SK-N-SH (cell line): ENCODE measurements at regions not wholly inside any gene's neighbourhood (a gene's known extent, or its start where the extent isn't known, plus 50 kb on each side); places are given as distances from the start of the nearest gene placed in this dataset.

Experiments used
- CTCF ChIA-PET: fragments of 300-600, 350-600 bp; formaldehyde crosslinking; extraction: SDS; loops from one replicate; lab custom pipeline; 2021; lab: Yijun Ruan, JAX
- POLR2A ChIA-PET: fragments of 350-600 bp; sonication (Branson Sonifier 250); formaldehyde crosslinking; extraction: SDS; loops from one replicate; lab custom pipeline; 2020; ENCODE audit warnings: antibody characterized with exemption, inconsistent platforms; lab: Yijun Ruan, JAX
- DNase-seq: peaks from one replicate; pipeline ENCODE4 v3.0.0; 2012
- H2AFZ ChIP-seq: fragments of 200-600 bp; sonication (generic); 2 replicates; pipeline ENCODE4 v1.8.1; 2016; ENCODE audit warnings: antibody characterized with exemption, mild to moderate bottlenecking, low read depth
- H3F3A ChIP-seq: fragments of 200-600 bp; sonication (generic); replicated peaks from 2 replicates; pipeline ENCODE3; 2016; ENCODE audit warnings: antibody characterized with exemption, mild to moderate bottlenecking; ENCODE audit not compliant: insufficient read depth
- H3K27ac ChIP-seq, 2 experiments: fragments of 200-500 bp in 1 of 2; fragments of 200-600 bp in 1 of 2; sonication (Bioruptor generic) in 1 of 2; sonication (generic), shearing (Covaris generic) in 1 of 2; 2 replicates each; pipeline versions ENCODE4 v1.5.1 to v1.6.1; 2014 to 2016; ENCODE audit warnings: low read depth in 2 of 2, inconsistent platforms in 1 of 2, low read length in 1 of 2, mild to moderate bottlenecking in 1 of 2, mixed read lengths in 1 of 2
- H3K27me3 ChIP-seq: fragments of 200-600 bp; sonication (generic), shearing (Covaris generic); 2 replicates; pipeline ENCODE4 v1.6.1; 2016; ENCODE audit warnings: mixed run types; ENCODE audit not compliant: insufficient read depth
- H3K36me3 ChIP-seq, 2 experiments: fragments of 200-500 bp in 1 of 2; fragments of 200-600 bp in 1 of 2; sonication (Bioruptor generic) in 1 of 2; sonication (generic) in 1 of 2; replicated peaks in 1 of 2; 2 replicates each; pipeline versions ENCODE3 to v1.5.1; 2014 to 2016; ENCODE audit warnings: low read length in 1 of 2, mild to moderate bottlenecking in 1 of 2; ENCODE audit not compliant: insufficient read depth in 2 of 2, control insufficient read depth in 1 of 2
- H3K4me1 ChIP-seq, 2 experiments: fragments of 200-500 bp in 1 of 2; fragments of 200-600 bp in 1 of 2; sonication (Bioruptor generic) in 1 of 2; sonication (generic), shearing (Covaris generic) in 1 of 2; 2 replicates each; pipeline versions ENCODE4 v1.5.1 to v1.6.1; 2014 to 2016; ENCODE audit warnings: low read depth in 1 of 2, low read length in 1 of 2, mixed run types in 1 of 2; ENCODE audit not compliant: insufficient read depth in 2 of 2, control insufficient read depth in 1 of 2
- H3K4me2 ChIP-seq: fragments of 200-600 bp; sonication (generic), shearing (Covaris generic); 2 replicates; pipeline ENCODE4 v1.6.1; 2017; ENCODE audit warnings: mixed run types
- H3K4me3 ChIP-seq, 2 experiments: fragments of 200-500 bp in 1 of 2; fragments of 200-600 bp in 1 of 2; sonication (Bioruptor generic) in 1 of 2; sonication (generic), shearing (Covaris generic) in 1 of 2; 2 replicates each; pipeline versions ENCODE4 v1.5.1 to v1.8.1; 2014 to 2016; ENCODE audit warnings: low read depth in 2 of 2, inconsistent platforms in 1 of 2, low read length in 1 of 2, mild to moderate bottlenecking in 1 of 2, mixed read lengths in 1 of 2, moderate library complexity in 1 of 2
- H3K79me2 ChIP-seq: fragments of 200-600 bp; sonication (generic); 2 replicates; pipeline ENCODE4 v1.8.1; 2017; ENCODE audit warnings: mild to moderate bottlenecking; ENCODE audit not compliant: insufficient read depth
- H3K9ac ChIP-seq: fragments of 200-600 bp; sonication (generic); 2 replicates; pipeline ENCODE4 v1.6.1; 2017; ENCODE audit warnings: mixed run types
- H3K9me2 ChIP-seq: fragments of 200-600 bp; sonication (generic); 2 replicates; pipeline ENCODE4 v1.6.1; 2017; ENCODE audit warnings: mixed run types
- H3K9me3 ChIP-seq: fragments of 200-600 bp; sonication (generic); 2 replicates; pipeline ENCODE4 v1.6.1; 2017; ENCODE audit warnings: mixed run types, mild to moderate bottlenecking, moderate library complexity
- H4K20me1 ChIP-seq: fragments of 200-600 bp; sonication (generic); 2 replicates; pipeline ENCODE4 v1.6.1; 2017; ENCODE audit warnings: mild to moderate bottlenecking, mixed run types; ENCODE audit not compliant: insufficient read depth
- CHD2 ChIP-seq: fragments of 150-350 bp; IDR thresholded peaks from 2 replicates; pipeline ENCODE4 v1.6.1; 2018; ENCODE audit warnings: low read length; ENCODE audit not compliant: partially characterized antibody
- ELF1 ChIP-seq: IDR thresholded peaks from 2 replicates; pipeline ENCODE4 v1.4.0; 2012
- EP300 ChIP-seq, 2 experiments: IDR thresholded peaks; 2 replicates each; pipeline versions ENCODE4 v1.4.0 to v1.6.1; 2012; ENCODE audit warnings: borderline replicate concordance in 1 of 2, low read depth in 1 of 2, low read length in 1 of 2
- EZH2phosphoT487 ChIP-seq: fragments of 200-600 bp; sonication (generic); IDR thresholded peaks from 2 replicates; pipeline ENCODE4 v1.6.1; 2017; ENCODE audit warnings: low read depth, mixed run types, mild to moderate bottlenecking, antibody characterized with exemption, moderate library complexity, borderline replicate concordance
- FOSL2 ChIP-seq: IDR thresholded peaks from 2 replicates; pipeline ENCODE4 v1.4.0; 2012; ENCODE audit warnings: low read depth, mild to moderate bottlenecking, moderate library complexity, borderline replicate concordance
- FOXJ3 ChIP-seq: sonication (generic); formaldehyde crosslinking; IDR thresholded peaks from 2 replicates; pipeline ENCODE4 v1.5.1; 2020; ENCODE audit warnings: mild to moderate bottlenecking, missing genetic modification reagents
- GABPA ChIP-seq: IDR thresholded peaks from 2 replicates; pipeline ENCODE4 v1.4.0; 2012; ENCODE audit warnings: low read depth, mild to moderate bottlenecking
- JUND ChIP-seq: IDR thresholded peaks from 2 replicates; pipeline ENCODE4 v1.4.0; 2012
- MAX ChIP-seq: IDR thresholded peaks from 2 replicates; pipeline ENCODE4 v1.4.0; 2012; ENCODE audit warnings: low read depth
- MEF2A ChIP-seq: IDR thresholded peaks from 2 replicates; pipeline ENCODE4 v1.4.0; 2012; ENCODE audit warnings: low read depth, borderline replicate concordance
- MXI1 ChIP-seq: IDR thresholded peaks from 2 replicates; pipeline ENCODE4 v1.6.1; 2012; ENCODE audit warnings: mild to moderate bottlenecking, low read depth, low read length, improper control_type of control experiment
- NFIC ChIP-seq: IDR thresholded peaks from 2 replicates; pipeline ENCODE4 v1.4.0; 2012; ENCODE audit warnings: borderline replicate concordance
- NRF1 ChIP-seq: IDR thresholded peaks from 2 replicates; pipeline ENCODE4 v1.6.1; 2012; ENCODE audit warnings: low read depth, mild to moderate bottlenecking, low read length
- POLR2AphosphoS5 ChIP-seq: IDR thresholded peaks from 2 replicates; pipeline ENCODE4 v1.6.1; 2012; ENCODE audit warnings: low read depth, low read length
- RAD21 ChIP-seq: IDR thresholded peaks from 2 replicates; pipeline ENCODE4 v1.6.1; 2012; ENCODE audit warnings: mild to moderate bottlenecking, low read length
- RCOR1 ChIP-seq: fragments of 150-350 bp; IDR thresholded peaks from 2 replicates; pipeline ENCODE4 v1.6.1; 2017; ENCODE audit warnings: antibody characterized with exemption, low read length
- REST ChIP-seq: IDR thresholded peaks from 2 replicates; pipeline ENCODE4 v1.6.1; 2012; ENCODE audit warnings: mild to moderate bottlenecking, low read depth, low read length, moderate library complexity
- RFX5 ChIP-seq: IDR thresholded peaks from 2 replicates; pipeline ENCODE4 v1.6.1; 2012; ENCODE audit warnings: mild to moderate bottlenecking, improper control_type of control experiment, low read length
- SIN3A ChIP-seq: IDR thresholded peaks from 2 replicates; pipeline ENCODE4 v1.6.1; 2012; ENCODE audit warnings: low read depth, mild to moderate bottlenecking, low read length, moderate library complexity, borderline replicate concordance
- TAF1 ChIP-seq: IDR thresholded peaks from 2 replicates; pipeline ENCODE4 v1.6.1; 2012; ENCODE audit warnings: low read depth, mild to moderate bottlenecking, low read length, moderate library complexity, borderline replicate concordance
- TCF12 ChIP-seq: IDR thresholded peaks from 2 replicates; pipeline ENCODE4 v1.4.0; 2012
- TEAD4 ChIP-seq: IDR thresholded peaks from 2 replicates; pipeline ENCODE4 v1.4.0; 2012; ENCODE audit warnings: mild to moderate bottlenecking, borderline replicate concordance; ENCODE audit not compliant: insufficient read depth
- YY1 ChIP-seq: IDR thresholded peaks from 2 replicates; pipeline ENCODE4 v1.4.0; 2012; ENCODE audit warnings: low read depth, mild to moderate bottlenecking
- WGBS: methylation state at CpG from one replicate; pipeline ENCODE4 v1.1.6; 2017; ENCODE audit warnings: low lambda C conversion rate; 5-methylcytosine and 5-hydroxymethylcytosine counted together
- TF ChIP-seq, protein P1 (sequence below): IDR thresholded peaks from 2 replicates; pipeline ENCODE4 v1.4.0; 2012; ENCODE audit warnings: low read depth, borderline replicate concordance

DNA sequence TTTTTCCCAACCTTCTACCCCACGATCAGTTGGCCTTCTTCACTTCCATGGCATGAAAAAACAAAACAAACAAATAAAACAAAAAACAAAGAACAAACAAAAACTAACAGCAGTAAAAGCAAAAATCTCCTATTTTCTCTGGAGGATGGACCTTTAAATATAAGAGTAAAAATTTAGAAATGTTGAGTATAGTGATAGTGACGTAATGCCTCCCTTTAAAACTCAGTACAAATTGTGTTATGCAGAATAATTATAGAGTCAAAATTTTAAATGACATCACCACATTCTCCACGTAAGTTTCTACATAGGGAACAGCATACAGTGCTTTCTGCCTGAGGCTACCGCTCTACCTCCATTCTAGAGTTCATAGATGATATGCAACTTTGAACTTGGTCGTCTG lies 2156.4 kb downstream of the PCDH7 start (continued):
- TF ChIP-seq REST: no peak
- TF ChIP-seq, protein P1, sequence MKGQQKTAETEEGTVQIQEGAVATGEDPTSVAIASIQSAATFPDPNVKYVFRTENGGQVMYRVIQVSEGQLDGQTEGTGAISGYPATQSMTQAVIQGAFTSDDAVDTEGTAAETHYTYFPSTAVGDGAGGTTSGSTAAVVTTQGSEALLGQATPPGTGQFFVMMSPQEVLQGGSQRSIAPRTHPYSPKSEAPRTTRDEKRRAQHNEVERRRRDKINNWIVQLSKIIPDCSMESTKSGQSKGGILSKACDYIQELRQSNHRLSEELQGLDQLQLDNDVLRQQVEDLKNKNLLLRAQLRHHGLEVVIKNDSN: no peak
- TF ChIP-seq JUND: no peak
- TF ChIP-seq POLR2AphosphoS5: no peak
- no peak for TF ChIP-seq ELF1
- no peak for TF ChIP-seq EP300 (IDR thresholded peaks at IDR 0.05; ENCODE audit: borderline replicate concordance in 1 of 2, low read depth in 1 of 2, low read length in 1 of 2)
- no peak for TF ChIP-seq NRF1
- TF ChIP-seq RAD21: no peak
- no peak for TF ChIP-seq NFIC
- no peak for TF ChIP-seq TCF12

- no peak for DNase-seq
- Histone ChIP-seq H3K27me3 (no peaks in the 10 kb centered on the region), H2AFZ (no peak overlapping the region), H3K27ac (no peak overlapping the region), H3K79me2 (no peaks in the 10 kb centered on the region), H3K9me2 (no peaks in the 10 kb centered on the region), H3K9ac (no peak overlapping the region), H3K9me3 (no peaks in the 10 kb centered on the region), H3K36me3 (no peaks in the 10 kb centered on the region), H3K4me3 (no peak overlapping the region), H3K4me2 (no peak overlapping the region), H3F3A (no peaks in the 10 kb centered on the region), H4K20me1 (no peaks in the 10 kb centered on the region), H3K4me1 (no peaks in the 10 kb centered on the region)
- CTCF ChIA-PET: no interaction called here
- 3% methylated on average over 1 of the region's 1 CpG for WGBS
- POLR2A ChIA-PET: no interaction called here
- TF ChIP-seq RFX5 (no peak), MXI1 (no peak), TAF1 (no peak), POLR2AphosphoS5 (no peak), EP300 (IDR thresholded peaks at IDR 0.05; ENCODE audit: borderline replicate concordance in 1 of 2, low read depth in 1 of 2, low read length in 1 of 2) (no peak)
Measured at GRCh38 chr4:32879913-32880312, 2159.7 kb downstream of the PCDH7 start.

GRCh38 chr4:32884198-32884597 lies 2164.0 kb downstream of the PCDH7 start:
- Histone ChIP-seq H3K4me2 (no peak overlapping the region), H3K36me3 (no peaks in the 10 kb centered on the region), H3K4me3 (no peak overlapping the region), H3K79me2 (no peaks in the 10 kb centered on the region), H3K27me3 (no peaks in the 10 kb centered on the region), H3K9me3 (no peaks in the 10 kb centered on the region), H4K20me1 (no peaks in the 10 kb centered on the region), H3K9ac (no peak overlapping the region), H3K4me1 (no peaks in the 10 kb centered on the region), H2AFZ (no peak overlapping the region), H3K9me2 (no peaks in the 10 kb centered on the region), H3F3A (no peaks in the 10 kb centered on the region), H3K27ac (no peak overlapping the region)
- DNase-seq: no peak
- 5% methylated on average over 2 of the region's 2 CpGs for WGBS
- ChIA-PET CTCF (no interaction called here), POLR2A (no interaction called here)
- TF ChIP-seq TEAD4: no peak
- TF ChIP-seq RCOR1: no peak
- no peak for TF ChIP-seq YY1
- no peak for TF ChIP-seq TCF12
- no peak for TF ChIP-seq GABPA
- no peak for TF ChIP-seq ELF1
- TF ChIP-seq RFX5: no peak
- TF ChIP-seq MAX: no peak
- no peak for TF ChIP-seq CHD2
- no peak for TF ChIP-seq MEF2A
- TF ChIP-seq FOSL2: no peak
- TF ChIP-seq NFIC: no peak
- no peak for TF ChIP-seq SIN3A
- TF ChIP-seq FOXJ3 (CRISPR knock-in tag): no peak
- TF ChIP-seq EZH2phosphoT487: no peak
